ENCODE measurements at regions not wholly inside any gene's neighbourhood (a gene's known extent, or its start where the extent isn't known, plus 50 kb on each side); places are given as distances from the start of the nearest gene placed in this dataset.
"Not testable (repeated sequence)": the region's sequence is repeated elsewhere in the genome, so short reads cannot be mapped to it uniquely, and the experiment has no call there.

DNA sequence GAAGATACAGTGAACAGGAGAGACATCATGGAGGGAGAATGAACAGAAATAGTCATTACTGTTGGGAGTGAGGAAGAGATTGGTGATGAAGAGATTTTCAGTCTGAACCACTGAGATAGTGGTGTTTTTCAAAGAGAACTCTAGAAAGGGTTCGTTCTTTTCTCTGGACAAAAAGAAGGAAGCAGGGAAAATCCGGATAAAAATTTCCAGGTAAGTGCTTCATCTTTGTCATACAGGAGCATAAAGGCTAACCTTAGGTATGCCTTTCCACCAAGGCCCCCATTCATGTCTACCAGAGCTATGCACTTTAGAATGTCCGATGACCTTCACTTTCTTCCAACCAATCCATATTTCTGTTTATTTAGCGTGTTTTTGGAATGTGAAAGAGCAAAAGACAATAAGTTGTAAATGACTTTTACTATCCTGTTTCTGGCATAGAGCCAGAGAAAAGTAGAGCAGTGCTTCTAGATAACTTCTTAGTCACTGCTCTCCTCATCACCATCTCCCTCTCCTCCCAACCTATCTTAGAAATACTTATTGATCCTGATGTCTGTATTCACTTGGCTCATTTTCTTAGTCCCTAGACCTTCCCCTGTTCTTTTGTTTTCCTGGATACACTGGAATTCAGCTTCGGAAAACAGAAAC lies 116.5 kb downstream of the TTC6 start:
- no peak for DNase-seq (ENCODE audit: low read depth, low spot score)

DNA sequence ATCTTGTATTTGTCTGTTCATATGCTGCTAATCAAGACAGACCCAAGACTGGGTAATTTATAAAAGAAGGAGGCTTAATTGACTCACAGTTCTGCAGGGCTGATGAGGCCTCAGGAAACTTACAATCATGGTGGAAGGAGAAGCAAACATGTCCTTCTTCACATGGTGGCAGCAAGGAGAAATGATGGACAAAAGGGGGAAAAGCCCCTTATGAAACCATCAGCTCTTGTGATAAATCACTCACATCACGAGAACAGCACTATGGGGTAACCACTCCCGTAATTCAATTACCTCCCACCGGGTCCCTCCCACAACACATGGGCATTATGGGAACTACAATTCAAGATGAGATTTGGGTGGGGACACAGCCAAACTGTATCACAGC lies 117.0 kb downstream of the TTC6 start:
- DNase-seq (ENCODE audit: low read depth, low spot score) = not testable (repeated sequence)

DNA sequence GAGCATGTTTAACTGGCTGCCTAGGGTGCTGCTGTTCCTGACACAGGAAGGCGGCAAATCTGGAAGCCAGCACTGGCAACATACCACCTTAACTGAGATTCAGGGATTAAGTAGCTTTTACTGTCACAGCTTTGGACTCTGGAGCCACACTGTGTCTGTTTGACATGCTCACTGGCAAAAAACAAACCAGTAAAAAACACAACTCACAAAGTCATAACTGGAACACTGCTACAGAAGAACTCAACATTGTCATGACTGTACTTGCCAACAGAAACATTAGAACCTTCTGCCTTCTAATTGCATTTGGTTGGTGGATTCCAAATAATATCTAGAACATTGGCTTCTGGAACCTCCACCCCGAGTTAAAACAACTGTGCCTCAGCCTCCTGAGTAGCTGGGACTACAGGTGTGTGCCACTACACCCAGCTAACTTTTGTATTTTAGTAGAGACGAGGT lies 117.6 kb downstream of the TTC6 start:
- DNase-seq (ENCODE audit: low read depth, low spot score) = no peak

DNA sequence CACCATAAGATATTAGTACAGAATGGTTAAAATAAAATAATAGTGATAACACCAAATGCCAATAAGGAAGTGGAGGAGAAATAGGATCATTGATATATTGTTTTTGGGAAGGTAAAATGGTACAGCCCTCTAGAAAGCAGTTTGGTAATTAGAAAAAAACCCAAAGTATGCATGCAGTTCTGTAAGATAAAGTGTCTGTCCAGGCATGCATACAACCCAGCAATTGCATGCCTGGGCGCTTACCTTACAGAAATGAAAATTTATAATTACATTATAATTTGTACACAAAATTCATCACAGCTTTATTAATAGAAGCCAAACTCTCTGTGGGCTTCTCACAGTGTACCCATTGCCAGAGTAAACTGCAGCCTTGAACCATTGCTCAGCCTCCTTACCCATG lies 124.7 kb downstream of the TTC6 start:
- DNase-seq (ENCODE audit: low read depth, low spot score) = no peak

DNA sequence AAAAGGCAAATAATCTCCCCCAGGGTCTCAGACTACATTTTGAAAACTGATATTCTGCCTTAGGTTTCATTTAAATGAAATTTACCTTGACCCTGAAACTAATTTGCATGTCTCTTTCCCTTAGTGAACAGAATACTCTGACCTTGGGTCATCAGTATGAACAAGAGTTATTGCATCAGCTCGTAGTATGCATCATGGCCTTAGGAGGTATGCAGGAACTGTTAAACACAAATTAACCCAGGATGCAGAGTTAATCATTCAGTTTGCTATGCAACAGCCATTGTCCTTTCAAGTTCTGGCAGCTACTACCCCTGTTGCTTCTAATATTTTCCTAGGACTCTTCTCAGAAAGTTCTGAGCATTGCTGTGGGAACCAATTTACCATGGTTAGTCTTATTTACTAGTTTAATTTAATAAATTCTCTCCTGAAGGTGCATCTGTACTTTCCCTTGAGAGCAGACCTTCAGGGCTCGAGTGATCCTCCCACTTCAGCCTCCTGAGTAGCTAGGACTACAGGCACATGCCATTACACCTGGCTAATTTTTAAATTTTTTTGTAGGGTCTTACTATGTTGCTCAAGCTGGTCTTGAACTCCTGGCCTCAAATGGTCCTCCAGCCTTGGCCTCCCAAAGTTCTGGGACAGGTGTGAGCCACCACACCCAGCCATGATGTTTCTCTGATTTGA lies 126.7 kb downstream of the TTC6 start:
- no peak for DNase-seq (ENCODE audit: low read depth, low spot score)

DNA sequence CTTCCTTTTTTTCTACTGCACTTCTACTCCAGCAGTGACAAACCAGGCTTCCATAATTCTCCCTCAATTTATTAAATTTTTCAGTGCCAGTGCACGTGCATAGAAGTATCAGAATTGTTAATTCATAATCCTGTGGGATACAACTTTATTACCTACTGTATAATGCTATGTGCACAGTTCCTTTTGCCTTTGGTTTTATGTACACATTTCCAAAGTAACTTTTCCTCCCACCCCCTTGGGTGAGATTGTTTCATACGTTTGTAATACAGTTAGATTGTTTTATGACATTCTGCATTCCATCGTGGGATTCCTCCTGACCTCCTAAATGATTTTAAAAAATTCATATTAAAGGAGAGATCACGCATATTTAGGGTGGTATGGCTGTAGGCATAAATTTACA lies 128.1 kb downstream of the TTC6 start:
- no peak for DNase-seq (ENCODE audit: low read depth, low spot score)

DNA sequence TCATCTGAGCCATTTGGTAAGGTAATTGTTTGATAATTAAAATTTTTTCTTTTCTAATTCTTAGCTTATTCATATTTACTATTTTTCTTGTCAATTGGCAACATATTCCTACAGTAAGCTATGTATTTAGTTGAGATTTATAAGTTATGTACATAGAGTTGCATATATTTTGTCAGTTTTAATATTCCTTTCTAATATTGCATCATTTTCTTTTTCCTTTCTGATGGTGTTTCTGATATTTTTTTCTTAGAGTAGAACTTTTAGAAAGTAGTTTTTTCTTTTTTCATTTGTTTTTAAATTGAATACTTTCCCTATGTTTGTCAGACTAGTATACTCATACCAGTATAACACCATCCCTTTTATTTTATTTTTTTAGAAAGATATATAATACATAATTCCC lies 131.3 kb downstream of the TTC6 start:
- no peak for DNase-seq (ENCODE audit: low read depth, low spot score)

DNA sequence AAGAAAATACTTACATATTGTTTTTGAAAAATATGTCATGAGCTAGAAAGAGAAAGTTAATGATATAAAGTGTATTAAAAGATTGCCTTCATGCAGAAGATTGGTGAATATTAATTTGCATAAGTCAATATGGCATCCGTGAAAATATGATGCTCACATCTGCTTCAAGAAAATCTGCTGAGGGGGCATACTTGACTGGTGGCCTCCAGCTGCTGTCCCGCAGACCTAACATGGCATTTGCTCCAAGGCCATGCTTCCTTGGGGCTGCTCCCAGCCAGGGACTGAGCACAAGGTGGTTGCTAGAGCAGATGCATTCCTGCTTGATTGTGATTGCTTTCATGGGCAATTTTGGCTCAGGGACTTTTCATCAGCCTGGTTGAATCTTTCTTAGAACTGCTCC lies 133.8 kb downstream of the TTC6 start:
- DNase-seq (ENCODE audit: low read depth, low spot score) = no peak

DNA sequence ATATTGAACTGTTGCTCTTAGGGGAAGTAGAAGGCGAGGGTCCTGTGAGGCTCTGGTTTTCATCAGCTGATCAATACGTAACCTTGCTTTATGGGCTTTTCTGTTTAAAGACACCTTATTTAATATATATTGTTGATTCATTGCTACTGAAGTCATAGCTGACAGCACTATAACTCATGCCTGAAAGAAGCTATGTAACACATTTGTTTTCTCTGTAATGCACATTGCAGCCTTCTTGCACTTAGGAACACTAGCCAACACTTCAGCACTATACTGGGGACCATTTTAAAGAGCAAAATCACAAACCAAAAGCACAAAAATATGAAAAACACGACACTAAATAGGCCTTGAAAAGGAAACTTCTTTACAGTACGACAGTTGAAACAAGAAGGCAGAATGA lies 135.7 kb downstream of the TTC6 start:
- no peak for DNase-seq (ENCODE audit: low read depth, low spot score)

DNA sequence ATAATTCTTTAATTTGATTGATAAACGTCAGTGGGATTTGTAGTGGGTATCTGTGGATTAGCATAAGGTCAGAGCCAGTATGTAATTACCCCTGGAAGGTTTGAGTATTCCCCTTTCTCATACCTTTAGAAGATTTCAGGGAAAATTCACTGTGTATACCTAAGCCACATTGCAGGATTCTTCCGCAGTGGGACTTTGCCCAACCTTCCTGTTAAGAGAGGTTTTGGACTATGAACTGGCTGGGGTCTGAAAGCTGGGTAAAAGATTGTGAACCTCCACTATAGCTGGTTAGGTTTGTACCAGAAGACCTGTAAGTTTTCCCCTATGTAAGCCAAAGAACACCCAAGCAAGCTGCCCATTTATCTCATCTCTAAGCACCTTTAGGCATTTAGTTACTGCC lies 150.2 kb downstream of the TTC6 start:
- DNase-seq (ENCODE audit: low read depth, low spot score) = no peak

DNA sequence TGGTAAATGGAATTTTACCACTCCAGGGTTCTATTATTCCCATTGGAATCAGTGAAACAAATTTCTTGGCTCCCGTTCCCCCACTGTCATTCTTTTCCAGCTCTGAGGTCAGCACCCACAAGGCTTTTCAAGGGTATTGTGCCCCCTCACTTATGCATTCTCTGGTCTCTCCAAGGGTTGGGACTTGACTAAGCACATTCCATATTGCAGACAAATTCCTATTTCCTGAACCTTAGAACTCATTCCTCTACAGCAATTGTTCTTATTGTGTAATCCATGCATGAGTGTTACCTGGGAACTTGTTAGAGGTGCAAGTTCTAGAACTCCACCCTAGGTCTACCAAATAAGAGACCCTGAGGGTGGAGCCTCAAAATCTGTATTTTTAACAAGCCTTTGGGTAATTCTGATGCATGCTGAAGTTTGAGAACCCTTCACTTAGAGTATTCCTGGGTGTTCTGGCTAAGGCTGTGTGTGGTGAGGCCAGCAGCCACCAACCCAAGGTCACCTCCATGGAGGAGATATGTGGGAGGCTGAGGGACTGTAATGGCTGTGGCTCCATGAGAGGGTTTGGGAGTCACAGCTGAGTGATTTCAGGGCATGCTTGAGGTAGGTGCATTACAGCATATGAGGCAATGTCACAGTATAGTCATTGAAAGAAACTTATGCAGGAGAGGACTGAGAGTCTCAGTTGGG lies 150.9 kb downstream of the TTC6 start:
- DNase-seq (ENCODE audit: low read depth, low spot score) = no peak

DNA sequence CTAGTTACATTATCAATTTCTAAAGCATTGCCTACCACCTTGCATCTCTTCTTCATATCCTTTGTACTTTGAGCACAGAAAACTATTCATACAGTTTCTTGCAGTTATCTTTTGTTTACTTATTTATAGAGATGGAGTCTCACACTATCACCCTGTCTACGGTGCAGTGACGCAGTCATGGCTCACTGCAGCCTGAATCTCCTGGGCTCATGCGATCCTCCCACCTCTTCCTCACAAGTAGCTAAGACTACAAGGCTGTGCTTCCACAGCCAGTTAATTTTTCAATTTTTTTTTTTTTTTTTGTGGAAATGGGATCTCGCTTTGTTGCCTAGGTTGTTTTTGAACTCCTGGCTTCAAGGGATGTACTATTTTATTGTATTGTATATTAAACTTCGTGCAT lies 158.0 kb downstream of the TTC6 start:
- no peak for DNase-seq (ENCODE audit: low read depth, low spot score)

DNA sequence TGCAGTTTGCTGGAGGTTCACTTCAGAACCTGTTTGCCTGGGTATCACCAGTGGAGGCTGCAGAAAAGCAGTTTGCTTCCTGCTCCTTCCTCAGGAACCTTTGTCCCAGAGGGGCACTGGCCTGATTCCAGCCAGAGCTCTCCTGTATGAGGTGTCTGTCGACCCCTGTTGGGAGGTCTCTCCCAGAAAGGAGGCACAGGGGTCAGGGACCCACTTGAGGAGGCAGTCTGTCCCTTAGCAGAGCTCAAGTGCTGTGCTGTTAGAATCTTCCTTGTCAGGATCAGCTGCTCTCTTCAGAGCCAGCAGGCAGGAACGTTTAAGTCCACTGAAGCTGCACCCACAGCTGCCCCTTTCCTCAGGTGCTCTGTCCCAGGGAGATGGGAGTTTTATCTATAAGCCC lies 164.8 kb downstream of the TTC6 start:
- DNase-seq (ENCODE audit: low read depth, low spot score) = not testable (repeated sequence)

DNA sequence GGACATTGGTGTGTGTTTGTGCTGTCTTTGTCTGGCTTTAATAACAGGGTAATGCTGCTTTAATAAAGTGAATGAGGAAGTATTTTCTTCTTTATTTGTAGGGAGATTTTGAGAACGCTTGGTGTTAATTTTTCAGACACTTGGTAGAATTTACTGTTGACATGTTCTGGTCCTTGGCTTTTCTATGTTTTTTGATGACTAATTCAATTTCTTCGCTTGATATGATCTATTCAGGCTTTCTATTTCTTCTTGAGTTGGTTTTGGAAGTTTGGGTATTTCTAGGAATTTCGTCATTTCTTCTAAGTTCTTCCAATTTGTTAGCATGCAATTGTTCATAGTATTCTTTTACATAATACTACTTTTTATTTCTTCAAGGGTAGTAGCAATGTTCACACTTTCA lies 167.8 kb downstream of the TTC6 start:
- no peak for DNase-seq (ENCODE audit: low read depth, low spot score)

DNA sequence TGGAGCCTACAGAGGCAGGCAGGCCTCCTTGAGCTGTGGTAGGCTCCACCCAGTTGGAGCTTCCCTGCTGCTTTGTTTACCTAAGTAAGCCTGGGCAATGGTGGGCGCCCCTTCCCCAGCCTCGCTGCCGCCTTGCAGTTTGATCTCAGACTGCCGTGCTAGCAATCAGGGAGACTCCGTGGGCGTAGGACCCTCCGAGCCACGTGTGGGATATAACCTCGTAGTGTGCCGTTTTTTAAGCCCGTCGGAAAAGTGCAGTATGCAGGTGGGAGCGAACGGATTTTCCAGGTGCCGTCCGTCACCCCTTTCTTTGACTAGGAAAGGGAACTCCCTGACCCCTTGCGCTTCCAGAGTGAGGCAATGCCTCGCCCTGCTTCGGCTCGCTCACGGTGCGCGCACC lies 176.9 kb downstream of the TTC6 start:
- DNase-seq (ENCODE audit: low read depth, low spot score) = not testable (repeated sequence)

DNA sequence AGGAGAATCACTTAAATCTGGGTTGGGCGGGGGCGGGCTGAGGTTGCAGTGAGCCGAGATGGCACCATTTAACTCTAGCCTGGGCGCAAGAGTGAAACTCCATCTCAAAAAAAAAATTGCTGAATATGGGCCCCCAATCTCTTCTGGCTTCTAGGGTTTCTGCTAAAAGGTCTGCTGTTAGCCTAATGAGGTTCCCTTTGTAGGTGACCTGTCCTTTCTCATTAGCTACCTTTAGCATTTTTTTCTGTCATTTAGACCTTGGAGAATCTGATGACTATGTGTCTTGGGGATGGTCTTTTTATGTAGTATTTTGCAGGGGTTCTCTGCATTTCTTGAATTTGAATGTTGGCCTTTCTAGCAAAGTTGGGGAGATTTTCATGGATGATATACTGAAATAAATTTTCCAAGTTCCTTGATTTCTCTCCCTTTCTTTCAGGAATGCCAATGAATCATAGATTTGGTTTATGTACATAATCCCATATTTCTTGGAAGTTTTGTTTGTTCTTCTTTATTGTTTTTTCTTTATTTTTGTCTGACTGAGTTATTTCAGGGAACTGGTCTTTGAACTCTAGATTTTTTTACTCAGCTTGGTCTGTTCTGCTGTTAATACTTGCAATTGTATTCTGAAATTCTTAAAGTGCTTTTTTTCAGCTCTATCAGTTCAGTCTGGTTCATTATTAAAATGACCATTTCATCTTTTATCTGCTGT lies 181.5 kb downstream of the TTC6 start:
- no peak for DNase-seq (ENCODE audit: low read depth, low spot score)

DNA sequence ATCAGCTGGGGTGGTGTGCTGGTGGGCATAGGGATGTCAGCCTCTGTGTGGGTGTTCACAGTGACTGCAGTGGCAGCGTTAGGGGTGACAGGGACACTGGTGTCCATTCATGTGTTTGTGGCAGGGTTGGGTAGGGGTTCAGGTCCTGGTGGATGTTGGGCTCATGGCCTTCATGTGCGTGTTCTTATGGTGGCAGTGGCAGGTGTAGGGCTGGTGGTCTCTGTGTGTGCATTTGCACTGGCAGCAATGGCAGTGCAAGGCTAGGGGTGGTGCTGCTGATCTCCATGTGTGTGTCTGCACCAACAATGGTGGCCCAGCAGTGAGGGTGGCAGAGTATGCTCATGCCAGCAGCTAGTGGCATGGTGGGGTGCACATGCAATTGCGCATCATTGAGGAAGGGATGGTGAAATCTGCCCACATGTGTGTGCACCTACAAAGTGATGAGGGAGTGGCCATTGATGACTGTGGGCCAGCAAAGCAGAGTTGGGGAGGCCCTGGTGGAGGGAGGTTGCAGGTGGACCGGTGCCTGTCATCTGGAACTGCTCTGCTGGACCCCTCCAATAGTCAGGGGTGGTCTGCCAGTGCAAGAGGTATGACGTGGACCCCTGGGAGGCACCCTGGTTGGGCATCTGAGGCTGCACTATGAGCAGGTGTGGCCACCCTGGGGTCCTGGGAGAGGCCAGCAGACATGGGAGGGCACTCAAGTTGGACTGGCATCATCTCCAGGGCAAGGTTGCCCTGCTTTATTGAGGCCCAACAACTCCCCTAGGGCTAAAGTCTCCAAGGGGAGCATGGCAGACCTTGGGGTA lies 182.9 kb downstream of the TTC6 start:
- DNase-seq (ENCODE audit: low read depth, low spot score) = no peak

DNA sequence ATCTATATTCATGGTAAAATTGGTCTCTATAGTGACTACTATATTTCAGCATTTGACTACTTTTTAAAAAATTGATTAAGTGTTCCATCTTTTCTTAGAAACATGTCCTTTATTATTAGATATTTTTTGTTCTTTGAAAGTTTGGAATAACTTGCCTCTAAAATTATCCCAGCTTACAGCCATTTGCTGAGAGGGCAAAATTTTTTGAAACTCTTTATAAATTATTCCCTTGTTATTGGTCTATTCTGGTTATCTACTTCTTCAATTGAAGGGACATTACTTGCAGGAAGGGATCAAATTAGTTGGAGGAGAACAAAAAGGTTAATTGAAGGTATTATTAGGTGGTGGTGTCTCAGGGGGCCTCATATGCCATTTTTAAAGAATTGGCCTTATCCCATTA lies 184.1 kb downstream of the TTC6 start:
- DNase-seq (ENCODE audit: low read depth, low spot score) = no peak

DNA sequence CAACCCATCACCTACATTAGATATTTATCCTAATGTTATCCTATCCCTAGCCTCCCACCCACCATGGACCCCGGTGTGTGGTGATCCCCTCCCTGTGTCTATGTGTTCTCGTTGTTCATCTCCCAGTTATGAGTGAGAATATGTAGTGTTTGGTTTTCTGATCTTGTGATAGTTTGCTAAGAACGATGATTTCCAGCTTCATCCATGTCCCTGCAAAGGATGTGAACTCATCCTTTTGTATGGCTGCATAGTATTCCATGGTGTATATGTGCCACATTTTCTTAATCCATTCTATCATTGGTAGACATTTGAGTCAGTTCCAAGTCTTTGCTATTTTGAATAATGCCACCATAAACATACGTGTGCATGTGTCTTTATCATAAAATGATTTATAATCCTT lies 185.3 kb downstream of the TTC6 start:
- not testable (repeated sequence) for DNase-seq (ENCODE audit: low read depth, low spot score)

DNA sequence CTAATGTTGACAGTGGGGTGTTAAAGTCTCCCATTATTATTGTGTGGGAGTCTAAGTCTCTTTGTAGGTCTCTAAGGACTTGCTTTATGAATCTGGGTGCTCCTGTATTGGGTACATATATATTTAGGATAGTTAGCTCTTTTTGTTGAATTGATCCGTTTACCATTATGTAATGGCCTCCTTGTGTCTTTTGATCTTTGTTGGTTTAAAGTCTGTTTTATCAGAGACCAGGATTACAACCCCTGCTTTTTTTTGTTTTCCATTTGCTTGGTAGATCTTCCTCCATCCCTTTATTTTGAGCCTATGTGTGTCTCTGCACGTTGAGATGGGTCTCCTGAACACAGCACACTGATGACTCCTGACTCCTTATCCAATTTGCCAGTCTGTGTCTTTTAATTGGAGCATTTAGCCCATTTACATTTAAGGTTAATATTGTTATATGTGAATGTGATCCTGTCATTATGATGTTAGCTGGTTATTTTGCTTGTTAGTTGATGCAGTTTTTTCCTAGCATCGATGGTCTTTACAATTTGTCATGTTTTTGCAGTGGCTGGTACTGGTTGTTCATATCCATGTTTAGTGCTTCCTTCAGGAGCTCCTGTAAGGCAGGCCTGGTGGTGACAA lies 188.9 kb downstream of the TTC6 start:
- DNase-seq (ENCODE audit: low read depth, low spot score) = not testable (repeated sequence)

DNA sequence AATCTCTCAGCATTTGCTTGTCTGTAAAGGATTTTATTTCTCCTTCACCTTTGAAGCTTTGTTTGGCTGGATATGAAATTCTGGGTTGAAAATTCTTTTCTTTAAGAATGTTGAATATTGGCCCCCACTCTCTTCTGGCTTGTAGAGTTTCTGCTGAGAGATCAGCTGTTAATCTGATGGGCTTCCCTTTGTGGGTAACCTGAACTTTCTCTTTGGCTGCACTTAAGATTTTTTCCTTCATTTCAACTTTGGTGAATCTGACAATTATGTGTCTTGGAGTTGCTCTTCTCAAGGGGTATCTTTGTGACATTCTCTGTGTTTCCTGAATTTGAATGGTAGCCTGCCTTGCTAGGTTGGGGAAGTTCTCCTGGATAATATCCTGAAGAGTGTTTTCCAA lies 189.4 kb downstream of the TTC6 start:
- DNase-seq (ENCODE audit: low read depth, low spot score) = not testable (repeated sequence)

Measured in pulmonary artery endothelial cell (primary cell).